ENCODE measurements at regions not wholly inside any gene's neighbourhood (a gene's known extent, or its start where the extent isn't known, plus 50 kb on each side); places are given as distances from the start of the nearest gene placed in this dataset.

DNA sequence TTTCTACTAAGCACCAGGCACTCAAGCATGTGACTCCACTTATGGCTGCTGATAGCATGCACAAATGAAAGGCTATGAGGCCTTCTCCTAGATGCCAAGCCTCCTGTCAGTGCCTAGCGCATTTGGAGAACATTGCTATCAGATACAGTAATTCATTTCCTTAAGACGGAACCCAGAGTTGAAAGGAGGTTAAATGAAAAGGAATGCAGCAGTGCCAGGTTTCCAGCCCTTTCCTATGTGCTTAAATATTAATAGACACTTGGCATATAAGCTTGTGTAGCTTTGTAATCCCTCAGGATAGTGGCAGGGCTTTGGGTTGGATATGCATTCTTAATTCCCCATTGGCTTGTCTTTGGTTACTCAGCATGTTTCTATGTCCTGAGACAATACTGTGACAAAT is 140.1 kb upstream of the FRY start:
- Histone ChIP-seq H3K4me2 (no peak overlapping the region), H3K9me3 (ENCODE audit: low read depth) (no peaks in the 10 kb centered on the region), H3K4me1 (ENCODE audit: insufficient read depth) (peaks cover 6% of the 10 kb centered on the region), H3K36me3 (replicated peaks; ENCODE audit: insufficient read depth, low read depth) (no peaks in the 10 kb centered on the region), H3K27ac (no peak overlapping the region), H2AFZ (no peak overlapping the region), H3K4me3 (no peak overlapping the region), H3K27me3 (no peaks in the 10 kb centered on the region), H3K79me2 (no peaks in the 10 kb centered on the region), H4K20me1 (ENCODE audit: insufficient read depth, poor library complexity, severe bottlenecking) (no peaks in the 10 kb centered on the region), H3K9me2 (replicated peaks; ENCODE audit: insufficient read depth) (no peaks in the 10 kb centered on the region)
- DNase-seq (ENCODE audit: low spot score): peak; percentile 35
- TF ChIP-seq EZH2 (IDR thresholded peaks at IDR 0.05; ENCODE audit: borderline replicate concordance) (no peak), EZH2phosphoT487 (IDR thresholded peaks at IDR 0.05; ENCODE audit: low read depth, severe bottlenecking, unreplicated experiment) (no peak)
- TF ChIP-seq, protein P1, sequence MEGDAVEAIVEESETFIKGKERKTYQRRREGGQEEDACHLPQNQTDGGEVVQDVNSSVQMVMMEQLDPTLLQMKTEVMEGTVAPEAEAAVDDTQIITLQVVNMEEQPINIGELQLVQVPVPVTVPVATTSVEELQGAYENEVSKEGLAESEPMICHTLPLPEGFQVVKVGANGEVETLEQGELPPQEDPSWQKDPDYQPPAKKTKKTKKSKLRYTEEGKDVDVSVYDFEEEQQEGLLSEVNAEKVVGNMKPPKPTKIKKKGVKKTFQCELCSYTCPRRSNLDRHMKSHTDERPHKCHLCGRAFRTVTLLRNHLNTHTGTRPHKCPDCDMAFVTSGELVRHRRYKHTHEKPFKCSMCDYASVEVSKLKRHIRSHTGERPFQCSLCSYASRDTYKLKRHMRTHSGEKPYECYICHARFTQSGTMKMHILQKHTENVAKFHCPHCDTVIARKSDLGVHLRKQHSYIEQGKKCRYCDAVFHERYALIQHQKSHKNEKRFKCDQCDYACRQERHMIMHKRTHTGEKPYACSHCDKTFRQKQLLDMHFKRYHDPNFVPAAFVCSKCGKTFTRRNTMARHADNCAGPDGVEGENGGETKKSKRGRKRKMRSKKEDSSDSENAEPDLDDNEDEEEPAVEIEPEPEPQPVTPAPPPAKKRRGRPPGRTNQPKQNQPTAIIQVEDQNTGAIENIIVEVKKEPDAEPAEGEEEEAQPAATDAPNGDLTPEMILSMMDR (IDR thresholded peaks at IDR 0.05; ENCODE audit: poor library complexity): no peak
- 47% methylated on average over 2 of the region's 2 CpGs for WGBS (ENCODE audit: low lambda C conversion rate, missing lambda C conversion rate)

DNA sequence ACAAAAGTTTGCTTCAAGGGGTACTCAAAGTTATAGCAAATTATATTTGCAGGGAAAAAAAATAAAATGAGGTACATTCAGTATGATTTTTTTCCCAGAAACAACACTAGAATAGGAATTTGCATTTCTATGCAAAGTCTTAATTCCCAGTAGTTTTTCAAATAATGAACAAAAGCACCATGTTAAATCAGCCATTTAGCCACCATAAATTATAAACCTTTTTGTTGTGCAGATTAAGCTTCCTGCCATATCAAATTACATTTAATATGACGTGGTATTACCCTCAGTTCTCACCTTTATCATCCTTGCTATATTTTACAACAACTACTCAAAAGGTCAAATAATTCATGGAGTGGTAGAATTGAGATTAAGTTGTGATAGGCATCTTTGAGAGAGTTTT is 136.6 kb upstream of the FRY start:
- no peaks in the 10 kb centered on the region for H3K9me2 ChIP-seq (replicated peaks; ENCODE audit: insufficient read depth)
- no peaks in the 10 kb centered on the region for H3K9me3 ChIP-seq (ENCODE audit: low read depth)
- 63% methylated on average over 1 of the region's 1 CpG for WGBS (ENCODE audit: low lambda C conversion rate, missing lambda C conversion rate)

DNA sequence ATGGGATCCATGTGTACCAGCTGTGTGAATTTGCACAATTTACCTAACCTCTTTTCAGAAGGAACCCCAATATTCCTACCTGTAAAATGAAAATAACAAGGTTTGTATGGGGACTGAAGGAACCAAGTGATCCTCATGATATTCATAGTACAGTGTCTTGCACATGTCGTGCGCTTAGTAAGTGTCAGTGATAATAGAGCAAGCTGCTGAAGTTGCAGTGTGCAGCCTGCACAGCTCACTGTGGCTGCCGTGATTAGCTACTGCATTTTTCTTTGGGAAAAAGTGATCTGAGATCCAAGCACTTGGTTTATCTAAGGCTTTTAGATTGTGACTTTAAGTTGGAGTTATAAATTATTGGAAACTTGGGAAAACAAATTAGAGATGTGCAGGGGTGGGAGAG is 135.9 kb upstream of the FRY start:
- no peak for DNase-seq (ENCODE audit: low spot score)
- H2AFZ ChIP-seq: no peak overlapping the region
- H3K4me3 ChIP-seq: no peak overlapping the region
- no peak overlapping the region for H3K27ac ChIP-seq
- no peak overlapping the region for H3K4me2 ChIP-seq
- no peaks in the 10 kb centered on the region for H3K79me2 ChIP-seq
- H4K20me1 ChIP-seq (ENCODE audit: insufficient read depth, poor library complexity, severe bottlenecking): no peaks in the 10 kb centered on the region
- H3K9me3 ChIP-seq (ENCODE audit: low read depth): no peaks in the 10 kb centered on the region
- 91% methylated on average over 3 of the region's 3 CpGs for WGBS (ENCODE audit: low lambda C conversion rate, missing lambda C conversion rate)
- no peak for TF ChIP-seq EZH2phosphoT487 (IDR thresholded peaks at IDR 0.05; ENCODE audit: low read depth, severe bottlenecking, unreplicated experiment)
- TF ChIP-seq, protein P1 (IDR thresholded peaks at IDR 0.05; ENCODE audit: poor library complexity): no peak
- TF ChIP-seq EZH2 (IDR thresholded peaks at IDR 0.05; ENCODE audit: borderline replicate concordance): no peak
- no peaks in the 10 kb centered on the region for H3K27me3 ChIP-seq
- H3K4me1 ChIP-seq (ENCODE audit: insufficient read depth): no peaks in the 10 kb centered on the region
- H3K36me3 ChIP-seq (replicated peaks; ENCODE audit: insufficient read depth, low read depth): no peaks in the 10 kb centered on the region
- no peaks in the 10 kb centered on the region for H3K9me2 ChIP-seq (replicated peaks; ENCODE audit: insufficient read depth)

More for the DNA sequence above, 136.6 kb upstream of the FRY start:
- Histone ChIP-seq H4K20me1 (ENCODE audit: insufficient read depth, poor library complexity, severe bottlenecking) (no peaks in the 10 kb centered on the region), H3K27me3 (no peaks in the 10 kb centered on the region), H3K36me3 (replicated peaks; ENCODE audit: insufficient read depth, low read depth) (no peaks in the 10 kb centered on the region), H3K4me1 (ENCODE audit: insufficient read depth) (no peaks in the 10 kb centered on the region), H3K27ac (no peak overlapping the region), H3K4me2 (no peak overlapping the region), H3K4me3 (no peak overlapping the region), H3K79me2 (no peaks in the 10 kb centered on the region), H2AFZ (no peak overlapping the region)
- DNase-seq (ENCODE audit: low spot score): no peak
- TF ChIP-seq EZH2 (IDR thresholded peaks at IDR 0.05; ENCODE audit: borderline replicate concordance) (no peak), EZH2phosphoT487 (IDR thresholded peaks at IDR 0.05; ENCODE audit: low read depth, severe bottlenecking, unreplicated experiment) (no peak)
- TF ChIP-seq, protein P1 (IDR thresholded peaks at IDR 0.05; ENCODE audit: poor library complexity): no peak

DNA sequence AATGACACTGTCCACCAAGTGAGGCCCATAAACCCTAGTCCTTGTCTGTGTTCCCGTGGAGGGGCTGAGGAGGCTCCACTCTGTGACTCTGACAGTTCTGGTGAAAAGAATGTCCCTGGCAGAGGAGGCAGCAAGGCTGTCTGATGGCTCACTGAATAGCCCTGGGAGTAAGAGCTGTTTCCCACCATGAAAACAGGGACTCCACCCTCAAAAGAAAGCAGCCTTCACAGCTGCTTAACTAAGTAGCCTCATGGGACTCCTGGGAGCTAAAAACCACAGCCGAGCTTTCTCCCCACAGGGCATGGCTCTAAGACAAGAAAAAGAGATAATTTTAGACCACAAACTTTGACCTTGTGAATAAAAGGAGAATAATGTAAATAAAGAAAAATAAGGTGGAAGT is 135.1 kb upstream of the FRY start:
- H3K9me2 ChIP-seq (replicated peaks; ENCODE audit: insufficient read depth): no peaks in the 10 kb centered on the region
- 27% methylated on average over 2 of the region's 2 CpGs for WGBS (ENCODE audit: low lambda C conversion rate, missing lambda C conversion rate)
- no peak for DNase-seq (ENCODE audit: low spot score)
- no peaks in the 10 kb centered on the region for H3K36me3 ChIP-seq (replicated peaks; ENCODE audit: insufficient read depth, low read depth)
- H3K4me3 ChIP-seq: no peak overlapping the region
- no peak overlapping the region for H2AFZ ChIP-seq
- no peaks in the 10 kb centered on the region for H3K4me1 ChIP-seq (ENCODE audit: insufficient read depth)
- H3K79me2 ChIP-seq: no peaks in the 10 kb centered on the region
- H3K27ac ChIP-seq: no peak overlapping the region
- H4K20me1 ChIP-seq (ENCODE audit: insufficient read depth, poor library complexity, severe bottlenecking): no peaks in the 10 kb centered on the region
- TF ChIP-seq, protein P1 (IDR thresholded peaks at IDR 0.05; ENCODE audit: poor library complexity): no peak
- no peak for TF ChIP-seq EZH2 (IDR thresholded peaks at IDR 0.05; ENCODE audit: borderline replicate concordance)
- TF ChIP-seq EZH2phosphoT487 (IDR thresholded peaks at IDR 0.05; ENCODE audit: low read depth, severe bottlenecking, unreplicated experiment): no peak
- no peaks in the 10 kb centered on the region for H3K9me3 ChIP-seq (ENCODE audit: low read depth)
- no peak overlapping the region for H3K4me2 ChIP-seq
- H3K27me3 ChIP-seq: no peaks in the 10 kb centered on the region

Measured in hepatocyte (in vitro differentiated cells).